ENCODE measurements at regions not wholly inside any gene's neighbourhood (a gene's known extent, or its start where the extent isn't known, plus 50 kb on each side); places are given as distances from the start of the nearest gene placed in this dataset.

DNA sequence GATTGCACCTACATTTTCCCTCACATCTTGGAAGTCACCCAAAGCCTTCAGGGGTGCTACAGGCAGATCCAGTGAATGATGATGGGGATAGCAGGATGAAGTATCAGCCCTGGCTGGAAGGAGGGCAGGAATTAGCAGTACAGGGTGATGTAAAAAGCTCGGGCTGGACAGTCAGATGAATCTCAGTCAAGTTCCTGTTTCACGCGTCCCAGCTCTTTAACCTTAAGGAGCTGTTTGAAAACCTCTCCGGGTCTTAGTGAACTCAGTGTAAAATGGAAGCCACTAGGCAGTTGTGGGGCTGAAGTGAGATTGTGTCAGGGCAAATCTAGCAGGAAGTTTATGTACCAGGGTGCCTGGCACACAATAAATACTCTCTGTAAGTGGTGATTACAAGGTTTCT lies 166.4 kb upstream of the PROK2 start:
- no peaks in the 10 kb centered on the region for H3K36me3 Mint-ChIP-seq
- H3K36me3 ChIP-seq, result no peaks in the 10 kb centered on the region
- no peak overlapping the region for H3K4me3 Mint-ChIP-seq
- peaks cover 3% of the 10 kb centered on the region for H3K9me3 Mint-ChIP-seq
- H2AFZ ChIP-seq (replicated peaks), result no peak overlapping the region
- H3K4me2 ChIP-seq, result no peak overlapping the region
- peaks cover 7% of the 10 kb centered on the region for H3K27me3 Mint-ChIP-seq (ENCODE audit: insufficient read depth, low read depth)
- H3F3A ChIP-seq (ENCODE audit: low read depth), result peaks cover 9% of the 10 kb centered on the region
- H3K4me1 ChIP-seq, result peaks cover 12% of the 10 kb centered on the region
- H3K9ac ChIP-seq, result no peak overlapping the region
- H3K27ac Mint-ChIP-seq, result no peak overlapping the region
- H3K4me1 Mint-ChIP-seq, result peaks cover 13% of the 10 kb centered on the region
- no peaks in the 10 kb centered on the region for H3K79me2 ChIP-seq (ENCODE audit: low read depth)
- no peak for DNase-seq (ENCODE audit: low spot score)
- no peak overlapping the region for H3K27ac ChIP-seq
- no peak overlapping the region for H3K4me3 ChIP-seq
- H4K20me1 ChIP-seq (ENCODE audit: low read depth), result no peaks in the 10 kb centered on the region
- TF ChIP-seq EZH2 (IDR thresholded peaks at IDR 0.05) (no peak), EZH2phosphoT487 (IDR thresholded peaks at IDR 0.05) (no peak)
- TF ChIP-seq, protein P1, sequence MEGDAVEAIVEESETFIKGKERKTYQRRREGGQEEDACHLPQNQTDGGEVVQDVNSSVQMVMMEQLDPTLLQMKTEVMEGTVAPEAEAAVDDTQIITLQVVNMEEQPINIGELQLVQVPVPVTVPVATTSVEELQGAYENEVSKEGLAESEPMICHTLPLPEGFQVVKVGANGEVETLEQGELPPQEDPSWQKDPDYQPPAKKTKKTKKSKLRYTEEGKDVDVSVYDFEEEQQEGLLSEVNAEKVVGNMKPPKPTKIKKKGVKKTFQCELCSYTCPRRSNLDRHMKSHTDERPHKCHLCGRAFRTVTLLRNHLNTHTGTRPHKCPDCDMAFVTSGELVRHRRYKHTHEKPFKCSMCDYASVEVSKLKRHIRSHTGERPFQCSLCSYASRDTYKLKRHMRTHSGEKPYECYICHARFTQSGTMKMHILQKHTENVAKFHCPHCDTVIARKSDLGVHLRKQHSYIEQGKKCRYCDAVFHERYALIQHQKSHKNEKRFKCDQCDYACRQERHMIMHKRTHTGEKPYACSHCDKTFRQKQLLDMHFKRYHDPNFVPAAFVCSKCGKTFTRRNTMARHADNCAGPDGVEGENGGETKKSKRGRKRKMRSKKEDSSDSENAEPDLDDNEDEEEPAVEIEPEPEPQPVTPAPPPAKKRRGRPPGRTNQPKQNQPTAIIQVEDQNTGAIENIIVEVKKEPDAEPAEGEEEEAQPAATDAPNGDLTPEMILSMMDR (IDR thresholded peaks at IDR 0.05), result no peak
- no peaks in the 10 kb centered on the region for H3K27me3 ChIP-seq
- H3K9me3 ChIP-seq (ENCODE audit: low read depth), result no peaks in the 10 kb centered on the region

DNA sequence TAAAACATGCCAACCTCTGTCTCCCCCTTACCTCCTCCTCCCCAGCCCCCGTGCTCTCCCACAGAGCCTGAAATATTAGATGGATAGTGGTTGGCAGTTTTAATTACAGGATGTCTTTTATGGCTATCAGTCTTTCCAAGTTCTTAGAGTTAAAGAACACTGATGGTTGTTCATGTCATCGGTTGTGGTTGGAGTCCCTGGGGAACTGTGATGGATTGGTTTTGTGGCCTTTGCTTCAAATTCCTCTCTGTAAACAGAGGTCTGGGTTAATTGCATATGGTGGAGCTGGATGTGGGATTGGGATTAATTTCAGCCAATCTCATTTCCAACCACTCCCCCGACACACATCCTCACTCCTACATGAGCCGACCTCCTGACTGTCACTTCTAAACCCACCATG lies 164.5 kb upstream of the PROK2 start:
- H3K4me3 Mint-ChIP-seq, result no peak overlapping the region
- H3F3A ChIP-seq (ENCODE audit: low read depth), result no peaks in the 10 kb centered on the region
- H3K36me3 Mint-ChIP-seq, result no peaks in the 10 kb centered on the region
- no peaks in the 10 kb centered on the region for H3K79me2 ChIP-seq (ENCODE audit: low read depth)
- no peaks in the 10 kb centered on the region for H3K9me3 ChIP-seq (ENCODE audit: low read depth)
- no peak overlapping the region for H2AFZ ChIP-seq (replicated peaks)
- no peaks in the 10 kb centered on the region for H3K27me3 ChIP-seq
- H3K9ac ChIP-seq, result no peak overlapping the region
- no peak for DNase-seq (ENCODE audit: low spot score)
- H3K36me3 ChIP-seq, result no peaks in the 10 kb centered on the region
- no peaks in the 10 kb centered on the region for H3K4me1 Mint-ChIP-seq
- H3K4me3 ChIP-seq, result no peak overlapping the region
- H3K27me3 Mint-ChIP-seq (ENCODE audit: insufficient read depth, low read depth), result peaks cover 3% of the 10 kb centered on the region
- no peak for TF ChIP-seq EZH2phosphoT487 (IDR thresholded peaks at IDR 0.05)
- TF ChIP-seq EZH2 (IDR thresholded peaks at IDR 0.05), result no peak
- TF ChIP-seq, protein P1 (IDR thresholded peaks at IDR 0.05), result no peak
- H3K27ac ChIP-seq, result no peak overlapping the region
- no peak overlapping the region for H3K4me2 ChIP-seq
- no peaks in the 10 kb centered on the region for H3K4me1 ChIP-seq
- H4K20me1 ChIP-seq (ENCODE audit: low read depth), result no peaks in the 10 kb centered on the region
- no peak overlapping the region for H3K27ac Mint-ChIP-seq
- H3K9me3 Mint-ChIP-seq, result peaks cover 3% of the 10 kb centered on the region

GRCh38 chr3:71944482-71945065 lies 159.6 kb upstream of the PROK2 start:
- no peaks in the 10 kb centered on the region for H3K9me3 ChIP-seq (ENCODE audit: low read depth)
- TF ChIP-seq EZH2phosphoT487 (IDR thresholded peaks at IDR 0.05) (no peak), EZH2 (IDR thresholded peaks at IDR 0.05) (no peak)
- TF ChIP-seq, protein P1 (IDR thresholded peaks at IDR 0.05), result no peak
- Mint-ChIP-seq H3K27me3 (ENCODE audit: insufficient read depth, low read depth) (peaks cover 5% of the 10 kb centered on the region), H3K27ac (no peak overlapping the region), H3K4me3 (no peak overlapping the region), H3K4me1 (peaks cover 2% of the 10 kb centered on the region), H3K36me3 (no peaks in the 10 kb centered on the region), H3K9me3 (peaks cover 3% of the 10 kb centered on the region)
- no peaks in the 10 kb centered on the region for H3K36me3 ChIP-seq
- no peaks in the 10 kb centered on the region for H3K4me1 ChIP-seq
- H3K4me3 ChIP-seq, result no peak overlapping the region
- H3F3A ChIP-seq (ENCODE audit: low read depth), result no peaks in the 10 kb centered on the region
- no peak overlapping the region for H3K4me2 ChIP-seq
- H4K20me1 ChIP-seq (ENCODE audit: low read depth), result no peaks in the 10 kb centered on the region
- DNase-seq (ENCODE audit: low spot score), result no peak
- no peak overlapping the region for H2AFZ ChIP-seq (replicated peaks)
- no peak overlapping the region for H3K27ac ChIP-seq
- H3K27me3 ChIP-seq, result no peaks in the 10 kb centered on the region
- no peak overlapping the region for H3K9ac ChIP-seq
- no peaks in the 10 kb centered on the region for H3K79me2 ChIP-seq (ENCODE audit: low read depth)
